ENCODE measurements at regions not wholly inside any gene's neighbourhood (a gene's known extent, or its start where the extent isn't known, plus 50 kb on each side); places are given as distances from the start of the nearest gene placed in this dataset.

- H3K9me3 ChIP-seq (ENCODE audit: insufficient read depth, low read length), result no peaks in the 10 kb centered on the region
- no peak overlapping the region for H2AFZ ChIP-seq (ENCODE audit: low read depth, low read length)
- H3K27ac ChIP-seq (ENCODE audit: low read length), result no peak overlapping the region
- H3K79me2 ChIP-seq (ENCODE audit: low read length), result no peaks in the 10 kb centered on the region
- H3K4me2 ChIP-seq (ENCODE audit: low read length), result no peak overlapping the region
- peaks cover 17% of the 10 kb centered on the region for H3K27me3 ChIP-seq (ENCODE audit: low read depth, low read length)
- no peaks in the 10 kb centered on the region for H3K36me3 ChIP-seq (replicated peaks; ENCODE audit: low read depth, low read length)
- TF ChIP-seq, protein P1, sequence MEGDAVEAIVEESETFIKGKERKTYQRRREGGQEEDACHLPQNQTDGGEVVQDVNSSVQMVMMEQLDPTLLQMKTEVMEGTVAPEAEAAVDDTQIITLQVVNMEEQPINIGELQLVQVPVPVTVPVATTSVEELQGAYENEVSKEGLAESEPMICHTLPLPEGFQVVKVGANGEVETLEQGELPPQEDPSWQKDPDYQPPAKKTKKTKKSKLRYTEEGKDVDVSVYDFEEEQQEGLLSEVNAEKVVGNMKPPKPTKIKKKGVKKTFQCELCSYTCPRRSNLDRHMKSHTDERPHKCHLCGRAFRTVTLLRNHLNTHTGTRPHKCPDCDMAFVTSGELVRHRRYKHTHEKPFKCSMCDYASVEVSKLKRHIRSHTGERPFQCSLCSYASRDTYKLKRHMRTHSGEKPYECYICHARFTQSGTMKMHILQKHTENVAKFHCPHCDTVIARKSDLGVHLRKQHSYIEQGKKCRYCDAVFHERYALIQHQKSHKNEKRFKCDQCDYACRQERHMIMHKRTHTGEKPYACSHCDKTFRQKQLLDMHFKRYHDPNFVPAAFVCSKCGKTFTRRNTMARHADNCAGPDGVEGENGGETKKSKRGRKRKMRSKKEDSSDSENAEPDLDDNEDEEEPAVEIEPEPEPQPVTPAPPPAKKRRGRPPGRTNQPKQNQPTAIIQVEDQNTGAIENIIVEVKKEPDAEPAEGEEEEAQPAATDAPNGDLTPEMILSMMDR (IDR thresholded peaks at IDR 0.05; ENCODE audit: low read depth, low read length), result no peak
- no peak for TF ChIP-seq EZH2phosphoT487 (IDR thresholded peaks at IDR 0.05; ENCODE audit: low read depth)
- H3K4me1 ChIP-seq (ENCODE audit: low read length), result no peaks in the 10 kb centered on the region
- H3K9ac ChIP-seq (ENCODE audit: low read length), result no peak overlapping the region
- H3K4me3 ChIP-seq (ENCODE audit: low read length), result no peak overlapping the region
- H4K20me1 ChIP-seq (ENCODE audit: insufficient read depth, low read length), result no peaks in the 10 kb centered on the region
Observed at GRCh38 chr16:73226675-73227074, 178.7 kb upstream of the ZFHX3 start.

DNA sequence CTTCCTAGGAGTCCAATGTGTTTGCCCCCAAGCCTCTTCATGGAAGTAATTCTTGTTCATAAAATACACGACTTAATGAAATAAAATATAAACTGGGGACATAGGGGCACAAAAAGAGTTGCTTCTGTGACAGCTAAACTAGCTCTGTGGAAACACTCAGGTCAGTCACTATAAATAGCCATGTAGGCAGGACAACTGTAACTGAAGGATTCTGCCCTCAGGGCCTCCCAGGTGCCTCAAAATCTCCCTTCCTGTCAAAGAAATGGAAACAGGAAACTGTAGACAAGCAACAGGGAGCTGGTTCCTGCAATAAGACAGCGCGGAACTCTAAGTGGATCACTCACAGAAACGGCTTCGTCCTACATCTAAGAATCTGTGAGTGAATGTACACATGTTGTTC, 178.1 kb upstream of the ZFHX3 start:
- Histone ChIP-seq H3K36me3 (replicated peaks; ENCODE audit: low read depth, low read length) (no peaks in the 10 kb centered on the region), H3K27me3 (ENCODE audit: low read depth, low read length) (peaks cover 14% of the 10 kb centered on the region)

GRCh38 chr16:73220836-73221235, 172.9 kb upstream of the ZFHX3 start:
- no peak overlapping the region for H3K4me2 ChIP-seq (ENCODE audit: low read length)
- H3K27ac ChIP-seq (ENCODE audit: low read length), result no peak overlapping the region
- H2AFZ ChIP-seq (ENCODE audit: low read depth, low read length), result no peak overlapping the region
- H3K79me2 ChIP-seq (ENCODE audit: low read length), result no peaks in the 10 kb centered on the region
- H3K9ac ChIP-seq (ENCODE audit: low read length), result no peak overlapping the region
- H3K4me3 ChIP-seq (ENCODE audit: low read length), result no peak overlapping the region
- H3K36me3 ChIP-seq (replicated peaks; ENCODE audit: low read depth, low read length), result no peaks in the 10 kb centered on the region
- peaks cover 15% of the 10 kb centered on the region; the same call in 1 of the 2 replicates for H3K27me3 ChIP-seq (ENCODE audit: low read depth, low read length)
- no peak for TF ChIP-seq EZH2phosphoT487 (IDR thresholded peaks at IDR 0.05; ENCODE audit: low read depth)
- TF ChIP-seq, protein P1 (IDR thresholded peaks at IDR 0.05; ENCODE audit: low read depth, low read length), result no peak
- no peaks in the 10 kb centered on the region for H3K4me1 ChIP-seq (ENCODE audit: low read length)
- no peaks in the 10 kb centered on the region for H4K20me1 ChIP-seq (ENCODE audit: insufficient read depth, low read length)
- 0 out of 2 replicates have a peak, but pooled peaks cover 3% of the 10 kb centered on the region for H3K9me3 ChIP-seq (ENCODE audit: insufficient read depth, low read length)

More for the DNA sequence above, 178.1 kb upstream of the ZFHX3 start:
- H3K79me2 ChIP-seq (ENCODE audit: low read length), result no peaks in the 10 kb centered on the region
- H3K9ac ChIP-seq (ENCODE audit: low read length), result no peak overlapping the region
- H3K4me2 ChIP-seq (ENCODE audit: low read length), result no peak overlapping the region
- H3K27ac ChIP-seq (ENCODE audit: low read length), result no peak overlapping the region
- no peak for TF ChIP-seq EZH2phosphoT487 (IDR thresholded peaks at IDR 0.05; ENCODE audit: low read depth)
- TF ChIP-seq, protein P1 (IDR thresholded peaks at IDR 0.05; ENCODE audit: low read depth, low read length), result no peak
- no peak overlapping the region for H2AFZ ChIP-seq (ENCODE audit: low read depth, low read length)
- no peak overlapping the region for H3K4me3 ChIP-seq (ENCODE audit: low read length)
- H3K4me1 ChIP-seq (ENCODE audit: low read length), result no peaks in the 10 kb centered on the region
- H4K20me1 ChIP-seq (ENCODE audit: insufficient read depth, low read length), result no peaks in the 10 kb centered on the region
- no peaks in the 10 kb centered on the region for H3K9me3 ChIP-seq (ENCODE audit: insufficient read depth, low read length)

DNA sequence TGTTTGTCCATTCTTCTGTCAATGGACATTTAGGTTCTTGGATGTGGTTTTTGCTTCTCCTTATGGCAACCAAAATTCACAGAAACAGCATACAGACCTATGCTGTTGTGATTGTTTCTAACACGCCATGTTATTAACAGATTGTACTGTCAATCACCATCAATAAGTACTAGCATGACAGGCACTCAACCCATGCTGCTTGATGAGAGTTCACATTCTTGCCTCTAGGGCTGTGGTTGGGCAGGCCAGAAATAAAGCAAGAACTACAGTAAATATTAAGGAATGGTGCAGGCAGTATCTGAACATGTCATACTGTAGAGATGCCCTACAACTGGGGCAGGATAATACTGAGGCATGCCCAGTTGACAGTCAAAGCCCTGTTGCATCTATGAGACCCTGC, 171.2 kb upstream of the ZFHX3 start:
- H2AFZ ChIP-seq (ENCODE audit: low read depth, low read length), result no peak overlapping the region
- H3K9ac ChIP-seq (ENCODE audit: low read length), result no peak overlapping the region
- H3K27ac ChIP-seq (ENCODE audit: low read length), result no peak overlapping the region
- no peaks in the 10 kb centered on the region for H3K4me1 ChIP-seq (ENCODE audit: low read length)
- no peak overlapping the region for H3K4me2 ChIP-seq (ENCODE audit: low read length)
- H3K27me3 ChIP-seq (ENCODE audit: low read depth, low read length), result peaks cover 15% of the 10 kb centered on the region; the same call in 1 of the 2 replicates
- H3K4me3 ChIP-seq (ENCODE audit: low read length), result no peak overlapping the region
- H3K36me3 ChIP-seq (replicated peaks; ENCODE audit: low read depth, low read length), result no peaks in the 10 kb centered on the region
- 0 out of 2 replicates have a peak, but pooled peaks cover 3% of the 10 kb centered on the region for H3K9me3 ChIP-seq (ENCODE audit: insufficient read depth, low read length)
- no peak for TF ChIP-seq EZH2phosphoT487 (IDR thresholded peaks at IDR 0.05; ENCODE audit: low read depth)
- TF ChIP-seq, protein P1 (IDR thresholded peaks at IDR 0.05; ENCODE audit: low read depth, low read length), result no peak
- no peaks in the 10 kb centered on the region for H3K79me2 ChIP-seq (ENCODE audit: low read length)
- H4K20me1 ChIP-seq (ENCODE audit: insufficient read depth, low read length), result no peaks in the 10 kb centered on the region
